Mammary epithelial cell (primary cell): ENCODE measurements at regions not wholly inside any gene's neighbourhood (a gene's known extent, or its start where the extent isn't known, plus 50 kb on each side); places are given as distances from the start of the nearest gene placed in this dataset.

Experiments used
- EZH2 ChIP-seq: IDR thresholded peaks from 2 replicates; pipeline ENCODE4 v1.6.1; 2012; ENCODE audit warnings: low read length, inconsistent platforms, borderline replicate concordance
- TF ChIP-seq, protein P1 (sequence below), 2 donors: IDR thresholded peaks in 1 of 2; conservative IDR thresholded peaks in 1 of 2; 2 replicates each; pipeline ENCODE4 v1.5.1; 2011 to 2012; ENCODE audit warnings: inconsistent platforms in 2 of 2, low read length in 2 of 2, mild to moderate bottlenecking in 2 of 2, control low read depth in 1 of 2, low read depth in 1 of 2; ENCODE audit not compliant: insufficient read depth in 1 of 2; ENCODE audit errors: extremely low read depth in 1 of 2

DNA sequence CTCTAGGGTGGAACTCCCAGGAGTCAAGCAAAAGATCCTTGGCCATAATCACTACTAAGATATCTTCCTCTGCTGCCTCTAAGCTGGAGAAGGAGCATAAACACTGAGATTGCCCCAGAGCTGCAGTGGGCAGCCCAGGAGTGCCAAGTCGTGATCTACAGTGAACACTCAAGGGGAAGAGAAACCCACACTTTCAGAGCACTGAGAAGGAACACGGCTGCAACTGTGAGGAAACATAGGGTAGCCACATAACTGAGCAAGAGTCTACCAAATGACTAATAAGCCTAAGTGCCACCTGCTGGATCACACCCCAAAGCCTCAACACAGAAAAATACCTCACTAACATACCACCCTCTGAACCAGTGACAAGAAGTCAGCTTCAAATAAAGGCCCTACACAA lies 79.6 kb upstream of the RAB12 start:
- TF ChIP-seq, protein P1, sequence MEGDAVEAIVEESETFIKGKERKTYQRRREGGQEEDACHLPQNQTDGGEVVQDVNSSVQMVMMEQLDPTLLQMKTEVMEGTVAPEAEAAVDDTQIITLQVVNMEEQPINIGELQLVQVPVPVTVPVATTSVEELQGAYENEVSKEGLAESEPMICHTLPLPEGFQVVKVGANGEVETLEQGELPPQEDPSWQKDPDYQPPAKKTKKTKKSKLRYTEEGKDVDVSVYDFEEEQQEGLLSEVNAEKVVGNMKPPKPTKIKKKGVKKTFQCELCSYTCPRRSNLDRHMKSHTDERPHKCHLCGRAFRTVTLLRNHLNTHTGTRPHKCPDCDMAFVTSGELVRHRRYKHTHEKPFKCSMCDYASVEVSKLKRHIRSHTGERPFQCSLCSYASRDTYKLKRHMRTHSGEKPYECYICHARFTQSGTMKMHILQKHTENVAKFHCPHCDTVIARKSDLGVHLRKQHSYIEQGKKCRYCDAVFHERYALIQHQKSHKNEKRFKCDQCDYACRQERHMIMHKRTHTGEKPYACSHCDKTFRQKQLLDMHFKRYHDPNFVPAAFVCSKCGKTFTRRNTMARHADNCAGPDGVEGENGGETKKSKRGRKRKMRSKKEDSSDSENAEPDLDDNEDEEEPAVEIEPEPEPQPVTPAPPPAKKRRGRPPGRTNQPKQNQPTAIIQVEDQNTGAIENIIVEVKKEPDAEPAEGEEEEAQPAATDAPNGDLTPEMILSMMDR (conservative IDR thresholded peaks at IDR 0.05 in 1 of 2, IDR thresholded peaks at IDR 0.05 in 1 of 2; ENCODE audit: extremely low read depth in 1 of 2, insufficient read depth in 1 of 2, low read depth in 1 of 2, low read length in 2 of 2) = no peak
- no peak for TF ChIP-seq EZH2
